ENCODE measurements at regions not wholly inside any gene's neighbourhood (a gene's known extent, or its start where the extent isn't known, plus 50 kb on each side); places are given as distances from the start of the nearest gene placed in this dataset.

DNA sequence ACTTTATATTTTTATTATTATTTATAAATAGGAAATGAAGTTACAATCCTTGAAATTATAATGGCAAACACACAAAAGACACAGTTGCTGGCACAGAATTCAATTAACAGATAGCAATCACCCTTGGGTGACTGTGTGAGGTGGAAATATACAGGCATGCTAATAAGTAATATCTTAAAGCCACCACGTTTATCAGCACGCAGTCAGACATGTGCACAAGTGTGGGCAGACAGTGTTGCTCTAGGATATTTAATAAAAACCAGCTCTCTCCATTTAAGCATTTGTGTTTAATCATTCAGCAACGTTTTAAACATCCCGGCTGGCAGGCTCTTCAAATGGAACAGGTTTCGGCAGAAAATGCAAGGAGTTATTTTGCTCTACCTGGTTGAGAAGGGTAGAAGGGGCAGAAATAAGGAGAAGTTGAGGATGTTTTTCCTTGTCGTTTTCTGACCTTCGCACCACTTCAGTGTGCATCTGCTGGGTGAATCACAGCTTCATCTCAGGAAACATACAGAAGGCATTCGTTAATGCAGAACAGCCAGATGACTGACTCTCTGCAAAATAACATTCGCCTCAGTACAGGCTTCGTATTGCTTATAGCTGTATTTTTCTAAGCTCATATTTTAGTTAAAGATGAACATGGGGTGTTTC lies 585.1 kb downstream of the QKI start:
- H2AFZ ChIP-seq (replicated peaks; ENCODE audit: low read length, poor library complexity) = no peak overlapping the region
- H3K9me3 ChIP-seq (ENCODE audit: control insufficient read depth, insufficient read depth, low read length) = peaks cover 10% of the 10 kb centered on the region
- in situ Hi-C loops (cut with MboI; ENCODE audit: low sequenced_read_pairs) (no loop called here), intact Hi-C loops (cut with micrococcal nuclease) (no loop called here), dilution Hi-C loops (cut with HindIII; ENCODE audit: low sequenced_read_pairs, unreplicated experiment) (no loop called here)
- no peak overlapping the region for H3K4me2 ChIP-seq (ENCODE audit: low read depth, low read length)
- DNase-seq = no peak
- no peaks in the 10 kb centered on the region for H3K9me1 ChIP-seq (ENCODE audit: insufficient read depth, low read length)
- no peak overlapping the region for H2AK9ac ChIP-seq (replicated peaks; ENCODE audit: low read depth, low read length, poor library complexity)
- H3K36me3 ChIP-seq (ENCODE audit: control insufficient read depth, insufficient read depth, low read length) = no peaks in the 10 kb centered on the region
- no peak overlapping the region for H3K18ac ChIP-seq (ENCODE audit: low read depth, low read length)
- H2BK15ac ChIP-seq (ENCODE audit: low read depth, low read length) = no peak overlapping the region
- no peak overlapping the region for H2BK120ac ChIP-seq (ENCODE audit: low read depth, low read length)
- no peaks in the 10 kb centered on the region for H3K27me3 ChIP-seq (ENCODE audit: control insufficient read depth, insufficient read depth, low read length)
- H3K9ac ChIP-seq (ENCODE audit: low read depth, low read length) = no peak overlapping the region
- TF ChIP-seq, protein P1, sequence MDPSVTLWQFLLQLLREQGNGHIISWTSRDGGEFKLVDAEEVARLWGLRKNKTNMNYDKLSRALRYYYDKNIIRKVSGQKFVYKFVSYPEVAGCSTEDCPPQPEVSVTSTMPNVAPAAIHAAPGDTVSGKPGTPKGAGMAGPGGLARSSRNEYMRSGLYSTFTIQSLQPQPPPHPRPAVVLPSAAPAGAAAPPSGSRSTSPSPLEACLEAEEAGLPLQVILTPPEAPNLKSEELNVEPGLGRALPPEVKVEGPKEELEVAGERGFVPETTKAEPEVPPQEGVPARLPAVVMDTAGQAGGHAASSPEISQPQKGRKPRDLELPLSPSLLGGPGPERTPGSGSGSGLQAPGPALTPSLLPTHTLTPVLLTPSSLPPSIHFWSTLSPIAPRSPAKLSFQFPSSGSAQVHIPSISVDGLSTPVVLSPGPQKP (IDR thresholded peaks at IDR 0.05; ENCODE audit: borderline replicate concordance, low read depth, low read length) = no peak
- TF ChIP-seq MXI1 (IDR thresholded peaks at IDR 0.05; ENCODE audit: borderline replicate concordance, low read depth, low read length) = no peak
- no peak for TF ChIP-seq RFX5 (IDR thresholded peaks at IDR 0.05; ENCODE audit: low read depth, low read length)
- TF ChIP-seq, protein P2, sequence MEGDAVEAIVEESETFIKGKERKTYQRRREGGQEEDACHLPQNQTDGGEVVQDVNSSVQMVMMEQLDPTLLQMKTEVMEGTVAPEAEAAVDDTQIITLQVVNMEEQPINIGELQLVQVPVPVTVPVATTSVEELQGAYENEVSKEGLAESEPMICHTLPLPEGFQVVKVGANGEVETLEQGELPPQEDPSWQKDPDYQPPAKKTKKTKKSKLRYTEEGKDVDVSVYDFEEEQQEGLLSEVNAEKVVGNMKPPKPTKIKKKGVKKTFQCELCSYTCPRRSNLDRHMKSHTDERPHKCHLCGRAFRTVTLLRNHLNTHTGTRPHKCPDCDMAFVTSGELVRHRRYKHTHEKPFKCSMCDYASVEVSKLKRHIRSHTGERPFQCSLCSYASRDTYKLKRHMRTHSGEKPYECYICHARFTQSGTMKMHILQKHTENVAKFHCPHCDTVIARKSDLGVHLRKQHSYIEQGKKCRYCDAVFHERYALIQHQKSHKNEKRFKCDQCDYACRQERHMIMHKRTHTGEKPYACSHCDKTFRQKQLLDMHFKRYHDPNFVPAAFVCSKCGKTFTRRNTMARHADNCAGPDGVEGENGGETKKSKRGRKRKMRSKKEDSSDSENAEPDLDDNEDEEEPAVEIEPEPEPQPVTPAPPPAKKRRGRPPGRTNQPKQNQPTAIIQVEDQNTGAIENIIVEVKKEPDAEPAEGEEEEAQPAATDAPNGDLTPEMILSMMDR (conservative IDR thresholded peaks at IDR 0.05; ENCODE audit: low read depth, low read length) = no peak
- no CpG with 5 or more reads among the region's 10 CpGs for WGBS, 2 experiments (ENCODE audit: extremely low coverage in 2 of 2, insufficient read length in 1 of 2)
- no peak overlapping the region for H3K23ac ChIP-seq (ENCODE audit: low read depth, low read length)
- H2AK5ac ChIP-seq (ENCODE audit: low read depth, low read length) = no peak overlapping the region
- H4K91ac ChIP-seq (ENCODE audit: insufficient read depth, low read depth, low read length) = no peak overlapping the region
- H4K20me1 ChIP-seq (ENCODE audit: insufficient read depth, low read length) = no peaks in the 10 kb centered on the region
- no peak overlapping the region for H2BK20ac ChIP-seq (ENCODE audit: low read depth, low read length)
- no peak overlapping the region for H4K8ac ChIP-seq (ENCODE audit: low read depth in 2 of 2, low read length in 2 of 2)
- ATAC-seq (ENCODE audit: low read depth) = no peak
- H3K4me3 ChIP-seq (ENCODE audit: insufficient read depth, low read depth, low read length) = no peak overlapping the region
- H3K27ac ChIP-seq (ENCODE audit: insufficient read depth, low read length) = no peak overlapping the region
- ChIA-PET POLR2A (ENCODE audit: unreplicated experiment) (no interaction called here), CTCF (no interaction called here)
- no peaks in the 10 kb centered on the region for H3K4me1 ChIP-seq (ENCODE audit: control insufficient read depth, insufficient read depth, low read length)
- no TSS peak for BruUV-seq (replicated peaks)
- no peak overlapping the region for H3K4ac ChIP-seq (ENCODE audit: low read depth, low read length)
- no peak overlapping the region for H4K5ac ChIP-seq (ENCODE audit: low read depth, low read length)
- no peak overlapping the region for H3K14ac ChIP-seq (replicated peaks; ENCODE audit: low read depth, low read length)
- no peak overlapping the region for H2BK5ac ChIP-seq (ENCODE audit: low read depth, low read length, poor library complexity, severe bottlenecking)
- H3K79me1 ChIP-seq (ENCODE audit: low read depth in 1 of 2, low read length in 2 of 2) = no peaks in the 10 kb centered on the region
- no peak overlapping the region for H3K56ac ChIP-seq (ENCODE audit: extremely low read depth, insufficient read depth, low read length)

Data from IMR-90 (cell line).